ENCODE measurements at regions not wholly inside any gene's neighbourhood (a gene's known extent, or its start where the extent isn't known, plus 50 kb on each side); places are given as distances from the start of the nearest gene placed in this dataset.

- DNase-seq: no peak
Observed at GRCh38 chr15:53397041-53397616, 362.3 kb downstream of the WDR72 start.

DNA sequence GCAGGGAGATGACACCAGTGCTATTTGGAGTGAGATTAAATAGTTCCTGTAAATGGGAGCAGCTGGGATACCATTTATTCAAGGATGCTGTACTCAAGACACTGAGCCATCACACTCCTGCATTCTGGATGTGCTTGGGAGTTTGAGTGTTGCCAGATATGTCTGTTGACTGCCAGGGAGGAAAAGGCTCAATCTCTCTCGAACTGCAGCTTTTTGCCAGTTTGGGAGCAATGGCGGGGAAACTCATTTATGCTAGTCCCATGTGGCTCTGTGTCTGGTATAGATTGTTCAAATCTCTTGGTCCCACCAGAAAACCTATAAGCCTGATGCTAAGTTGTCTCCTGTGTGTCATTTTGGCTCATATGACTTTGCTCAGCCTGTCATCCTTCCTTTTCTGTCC lies 363.6 kb downstream of the WDR72 start:
- no peak for DNase-seq

GRCh38 chr15:53390549-53390948 lies 368.9 kb downstream of the WDR72 start:
- no peak for DNase-seq

DNA sequence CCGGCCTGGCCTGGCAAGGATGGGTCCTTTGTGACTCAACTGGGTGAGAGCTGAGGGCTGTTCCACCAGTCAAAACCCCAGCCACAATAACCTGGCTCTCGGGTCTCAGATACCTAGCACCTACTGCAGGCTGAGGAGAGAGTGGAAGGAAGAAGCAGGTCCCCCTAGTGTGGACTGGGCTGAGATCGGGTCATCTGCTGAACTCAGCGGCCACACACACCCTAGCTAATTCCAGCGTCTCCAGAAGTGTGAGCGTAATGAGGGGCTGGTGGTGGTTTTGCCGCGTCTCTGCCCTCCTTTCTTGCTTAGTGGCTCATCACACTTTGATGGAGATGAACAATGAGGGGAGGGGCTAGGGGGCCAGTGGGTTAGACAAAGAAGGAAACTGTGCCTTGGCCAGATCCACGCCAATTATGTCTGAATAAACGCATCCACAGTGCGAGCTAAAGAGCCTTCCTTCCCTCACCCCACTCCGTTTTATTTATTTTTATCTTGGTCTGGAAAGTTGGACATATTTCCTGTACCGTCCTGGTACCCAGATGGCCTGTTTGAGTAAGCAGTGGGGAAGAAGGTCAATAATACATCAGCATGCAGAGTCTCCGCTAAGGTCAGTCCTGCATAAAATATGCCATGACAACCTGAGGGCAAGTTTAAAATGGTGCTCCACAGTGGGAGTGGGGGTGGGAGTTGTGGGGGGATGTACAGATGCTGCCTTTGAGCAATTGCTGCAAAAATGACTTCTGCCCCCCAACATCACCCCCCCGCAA lies 370.0 kb downstream of the WDR72 start:
- no peak for DNase-seq

- DNase-seq: no peak
Observed at GRCh38 chr15:53384417-53384816, 375.0 kb downstream of the WDR72 start.

- no peak for DNase-seq
Observed at GRCh38 chr15:53378096-53378800, 381.2 kb downstream of the WDR72 start.

GRCh38 chr15:53367740-53368139 lies 391.7 kb downstream of the WDR72 start:
- no peak for DNase-seq

DNA sequence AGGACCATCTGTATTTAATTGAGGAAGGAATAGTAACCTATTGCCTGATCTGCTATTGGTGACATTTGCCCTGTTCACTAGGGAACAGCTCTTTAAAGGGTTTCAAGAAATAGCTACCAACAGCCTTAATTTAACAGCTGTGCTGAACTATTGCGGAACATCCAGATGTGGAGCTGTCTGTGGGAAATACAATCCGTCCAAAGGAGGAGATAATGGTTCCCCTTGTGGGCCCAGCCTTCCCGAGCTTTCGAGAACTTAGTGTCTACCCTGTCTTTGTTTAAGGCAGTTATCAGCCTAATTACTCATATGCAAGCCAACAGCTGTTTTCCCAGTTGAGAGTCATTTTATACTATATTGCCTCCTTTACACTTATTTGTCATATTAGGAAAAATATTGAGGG lies 398.6 kb downstream of the WDR72 start:
- peak; percentile 2 for DNase-seq

- DNase-seq: no peak
Observed at GRCh38 chr15:53359038-53359437, 400.4 kb downstream of the WDR72 start.

DNA sequence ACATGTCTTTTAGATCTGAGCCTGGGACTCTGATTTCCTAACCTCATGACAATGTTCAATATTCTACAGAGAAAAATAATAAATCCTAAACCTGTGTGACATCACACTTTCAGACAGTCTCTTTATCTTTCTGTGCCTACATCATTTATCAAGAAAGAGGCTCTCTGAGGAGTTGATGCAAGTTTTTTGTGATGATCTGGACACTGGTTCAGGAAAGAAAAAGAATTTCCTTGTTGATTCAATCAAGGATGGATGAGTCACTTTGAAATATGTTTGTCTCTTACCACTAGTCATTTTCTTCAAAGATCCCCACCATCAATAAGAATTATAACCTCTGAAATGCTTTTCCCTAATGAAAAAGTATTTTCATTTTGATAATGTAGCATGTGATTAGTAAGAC lies 404.6 kb downstream of the WDR72 start:
- no peak for DNase-seq

GRCh38 chr15:53351373-53351772 lies 408.1 kb downstream of the WDR72 start:
- no peak for DNase-seq

GRCh38 chr15:53346583-53346982 lies 412.9 kb downstream of the WDR72 start:
- no peak for DNase-seq

DNA sequence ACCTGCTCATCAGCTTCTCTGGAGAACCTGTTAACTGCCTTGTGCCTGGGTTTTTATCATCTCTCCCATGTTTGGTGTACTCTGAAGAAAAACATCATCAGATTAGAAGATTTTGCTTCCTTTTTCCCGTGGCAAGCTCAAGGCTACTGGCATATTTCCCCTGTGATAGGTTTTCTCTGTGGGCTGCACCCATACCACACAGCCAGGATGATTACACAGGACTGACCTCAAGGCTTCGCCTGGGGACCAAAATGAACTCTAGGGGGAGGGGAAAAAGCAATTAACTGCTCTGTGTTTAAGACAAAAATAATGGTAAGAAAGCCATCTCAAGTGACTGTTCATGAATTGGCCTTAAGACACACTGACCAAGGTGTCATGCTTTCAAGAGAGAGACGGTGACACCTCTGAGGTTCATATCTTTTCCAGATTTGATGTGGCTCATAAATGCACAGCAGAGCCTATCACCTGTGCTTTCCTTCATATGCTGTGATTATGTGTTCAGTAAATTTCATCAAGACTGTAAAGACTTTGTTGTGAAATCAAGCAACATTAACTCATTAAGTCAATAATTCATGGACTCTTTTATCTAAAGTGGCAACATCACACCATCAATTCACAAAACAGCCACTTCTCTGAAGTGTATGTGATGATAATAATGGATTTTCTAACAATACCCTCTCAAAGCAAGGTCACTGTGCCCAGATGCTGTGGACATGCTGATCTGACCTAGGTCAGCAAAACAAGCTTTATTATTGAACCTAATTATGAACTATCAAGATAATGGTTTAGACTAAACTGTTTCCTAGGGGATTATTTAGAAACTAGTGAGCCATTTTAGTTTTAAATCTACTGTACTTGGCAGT lies 427.9 kb downstream of the WDR72 start:
- DNase-seq: no peak

DNA sequence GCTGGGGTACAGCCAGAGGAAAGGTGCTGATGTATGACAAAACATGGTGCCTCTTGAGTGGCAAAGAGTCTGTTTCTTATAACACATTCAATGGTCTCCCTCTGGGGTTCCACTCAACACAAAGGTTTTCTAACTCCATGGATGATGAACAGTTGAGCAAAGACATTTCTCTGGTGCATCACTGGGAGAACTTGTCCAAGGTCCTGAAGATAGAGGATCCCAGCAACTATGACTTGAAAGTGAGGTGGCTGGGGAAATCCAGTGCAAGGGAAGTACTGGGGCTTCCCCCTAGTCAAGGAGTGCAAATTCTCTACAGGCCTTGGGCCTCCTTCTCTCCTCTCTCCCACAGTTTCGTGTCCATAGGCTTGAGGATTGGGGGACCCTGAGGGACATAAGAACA lies 431.1 kb downstream of the WDR72 start:
- no peak for DNase-seq

DNA sequence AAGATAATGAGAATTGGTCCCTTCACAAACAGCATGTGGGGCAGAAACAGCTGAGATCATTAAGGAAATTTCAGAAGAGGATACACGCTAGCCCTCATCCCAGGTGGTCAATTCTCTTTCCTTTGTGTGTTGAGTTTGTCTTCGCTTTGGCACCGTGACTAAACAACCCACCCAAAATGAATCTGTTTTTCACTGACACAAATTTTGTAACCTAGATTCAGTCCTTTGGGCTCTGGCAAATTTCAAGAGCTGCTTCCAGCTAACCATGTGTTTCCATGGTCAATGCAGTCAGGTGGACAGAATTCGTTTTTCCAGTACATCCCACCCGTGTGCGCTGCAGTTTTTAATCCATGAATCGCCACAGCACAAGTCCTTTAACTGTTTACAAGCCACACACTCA lies 435.4 kb downstream of the WDR72 start:
- no peak for DNase-seq

DNA sequence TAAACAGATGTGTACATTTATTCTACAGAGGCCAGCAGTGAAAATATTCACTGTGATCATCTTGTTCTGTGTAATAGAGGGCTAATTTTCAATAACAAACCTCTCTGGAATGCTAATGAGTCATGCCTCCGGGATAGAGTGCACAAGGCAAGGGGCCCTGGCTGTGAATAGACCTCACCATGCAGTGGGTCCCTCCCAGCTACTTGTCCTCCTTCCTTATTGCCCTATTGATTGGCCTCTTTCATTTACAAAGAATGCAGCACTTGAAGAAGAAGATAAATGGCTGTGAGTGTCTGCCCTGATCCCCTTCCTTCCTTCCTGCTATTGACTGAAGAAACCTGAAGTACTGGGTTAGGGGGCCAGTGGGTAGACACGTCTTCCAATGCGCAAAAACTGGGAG lies 436.3 kb downstream of the WDR72 start:
- no peak for DNase-seq

DNA sequence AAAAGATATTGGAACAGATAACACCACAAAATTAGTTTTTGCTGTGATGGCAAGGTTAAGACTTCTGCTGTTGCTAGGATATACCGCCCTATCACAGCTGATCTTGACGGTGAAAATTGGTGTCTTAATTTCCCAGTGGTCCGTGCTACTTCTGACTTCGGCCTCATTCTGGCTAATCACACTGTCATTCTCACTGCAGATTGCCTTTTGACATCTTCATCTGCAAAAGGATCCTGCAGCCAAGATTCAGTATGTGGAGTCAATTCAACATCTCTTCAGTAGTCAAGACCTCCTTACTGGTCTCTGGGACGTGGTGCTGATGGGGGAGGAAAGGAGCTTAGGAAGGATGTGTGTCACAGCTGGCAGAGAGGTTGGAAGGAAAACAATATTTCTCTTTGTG lies 438.6 kb downstream of the WDR72 start:
- DNase-seq: no peak

- DNase-seq: no peak
Observed at GRCh38 chr15:53312707-53313106, 446.8 kb downstream of the WDR72 start.

GRCh38 chr15:53310709-53311108 lies 448.8 kb downstream of the WDR72 start:
- DNase-seq: no peak

DNA sequence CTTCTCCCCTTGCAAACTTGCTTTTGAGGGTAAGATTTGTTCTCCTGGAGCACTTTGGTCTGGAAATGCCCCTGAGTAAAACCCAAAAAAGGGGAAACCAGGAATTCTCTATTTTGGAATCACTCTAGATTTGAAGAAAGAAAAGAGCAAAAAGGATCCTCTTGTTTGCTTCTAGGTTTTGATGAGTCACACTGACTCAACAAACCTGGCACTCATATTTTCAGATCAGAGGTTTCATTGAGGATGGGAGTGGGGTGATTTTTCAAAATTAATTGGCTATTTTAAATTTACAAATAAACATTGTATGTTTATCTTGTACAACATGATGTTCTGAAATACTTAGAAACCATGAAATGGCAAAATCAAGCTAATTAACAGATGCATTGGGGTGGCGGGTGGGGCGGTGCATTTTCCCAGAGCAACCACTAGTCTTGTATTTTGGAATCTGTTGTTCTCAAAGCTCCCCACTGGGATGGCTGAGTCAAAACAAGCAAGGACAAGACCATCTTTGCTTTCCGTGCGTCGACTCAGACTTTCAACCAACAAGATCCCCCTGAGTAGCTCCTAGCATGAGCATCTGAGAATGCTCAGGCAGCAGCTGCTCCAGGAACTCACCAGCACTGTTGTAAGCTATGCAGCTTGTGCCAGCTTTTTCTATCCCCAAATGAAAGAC lies 451.4 kb downstream of the WDR72 start:
- DNase-seq: no peak

DNA sequence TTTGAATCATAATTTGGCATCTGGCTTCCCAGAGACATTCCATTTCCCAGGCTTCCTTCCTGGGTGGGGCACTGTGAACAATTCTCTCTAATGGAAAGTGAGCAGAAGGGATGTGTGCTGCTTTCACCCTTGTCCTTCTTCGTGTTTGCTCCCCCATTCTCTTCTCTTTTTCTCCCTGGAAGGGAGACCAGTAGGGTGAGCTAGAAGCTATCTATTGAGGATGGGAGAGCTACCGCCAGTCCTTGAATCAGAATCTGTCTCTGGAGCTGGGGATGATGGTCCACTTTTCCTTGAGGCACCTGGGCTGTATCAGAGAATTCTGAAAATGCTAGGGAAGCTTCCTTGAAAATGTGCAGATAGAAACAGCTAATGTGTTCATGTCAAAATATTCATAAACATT lies 453.9 kb downstream of the WDR72 start:
- DNase-seq: no peak

GRCh38 chr15:53305101-53305500 lies 454.4 kb downstream of the WDR72 start:
- DNase-seq: no peak
